HCT116 (cell line): ENCODE measurements at regions not wholly inside any gene's neighbourhood (a gene's known extent, or its start where the extent isn't known, plus 50 kb on each side); places are given as distances from the start of the nearest gene placed in this dataset.

Source experiments
- ZFX ChIP-seq: fragments of 450-650 bp; IDR thresholded peaks from 2 replicates; pipeline ENCODE4 v1.6.1; 2017
- ZNF274 ChIP-seq: fragments of 200-500 bp; sonication (Bioruptor generic); IDR thresholded peaks from 2 replicates; pipeline ENCODE4 v1.6.1; 2014; ENCODE audit warnings: mild to moderate bottlenecking, low read depth, low read length, inconsistent platforms

DNA sequence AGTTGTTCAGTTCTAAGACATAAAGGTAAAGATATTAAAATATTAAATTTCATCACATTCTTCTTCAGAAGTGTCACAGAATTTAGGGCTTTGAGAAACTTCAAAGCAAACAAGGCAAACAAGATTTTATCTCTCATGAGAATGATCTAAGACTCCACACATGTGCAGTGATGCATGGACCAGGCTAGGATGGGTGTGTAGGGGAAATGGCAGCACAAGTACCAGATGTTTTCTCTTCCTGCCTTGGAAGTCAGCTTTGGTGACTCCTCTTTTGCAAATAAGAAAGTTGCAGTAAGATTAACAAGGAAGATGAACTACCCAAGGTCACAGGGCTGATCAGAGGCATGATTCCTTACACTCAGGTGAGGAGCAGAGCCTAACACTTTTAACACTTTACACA is 163.8 kb upstream of the LMNTD1 start:
- no peak for TF ChIP-seq ZFX
- no peak for TF ChIP-seq ZNF274
